Posterior cingulate gyrus (tissue), 11 donors: ENCODE measurements at regions not wholly inside any gene's neighbourhood (a gene's known extent, or its start where the extent isn't known, plus 50 kb on each side); places are given as distances from the start of the nearest gene placed in this dataset.
A peak's percentile ranks its signal among the peaks of the same experiment; 100 is the strongest.

Experiments used
- DNase-seq, 10 donors: peaks; one replicate each; pipeline versions ENCODE4 v3.0.0 to v3.0.0-alpha.2; 2020 to 2021; ENCODE audit warnings: mixed read lengths in 3 of 10
- intact Hi-C: fragments of 100-400 bp; cut with DNase I; formaldehyde crosslinking; loops from one replicate; pipeline ENCODE4 v1.15.1; 2023

DNA sequence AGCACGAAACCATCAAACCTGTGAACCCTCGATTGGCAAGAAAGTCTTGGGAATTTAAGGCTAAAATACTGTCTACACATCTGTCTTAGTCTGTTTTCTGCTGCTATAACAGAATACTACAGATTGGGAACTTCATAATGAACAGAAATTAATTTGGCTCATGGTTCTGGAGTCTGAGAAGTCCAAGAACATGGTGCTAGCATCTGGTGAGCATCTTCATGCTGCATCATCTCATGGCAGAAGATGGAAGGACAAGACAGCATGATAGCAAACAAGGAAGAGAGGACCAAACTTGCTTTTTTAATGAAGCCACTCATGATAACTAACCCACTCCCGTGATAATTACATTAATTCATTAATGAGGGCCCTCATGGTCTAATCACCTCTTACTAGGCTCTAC, 102.0 kb upstream of the CDKN3 start:
- no peak for DNase-seq
- intact Hi-C loops: no loop called here

- DNase-seq: no peak
- intact Hi-C loops: no loop called here
Observed at GRCh38 chr14:54299410-54300363, 97.1 kb upstream of the CDKN3 start.

DNA sequence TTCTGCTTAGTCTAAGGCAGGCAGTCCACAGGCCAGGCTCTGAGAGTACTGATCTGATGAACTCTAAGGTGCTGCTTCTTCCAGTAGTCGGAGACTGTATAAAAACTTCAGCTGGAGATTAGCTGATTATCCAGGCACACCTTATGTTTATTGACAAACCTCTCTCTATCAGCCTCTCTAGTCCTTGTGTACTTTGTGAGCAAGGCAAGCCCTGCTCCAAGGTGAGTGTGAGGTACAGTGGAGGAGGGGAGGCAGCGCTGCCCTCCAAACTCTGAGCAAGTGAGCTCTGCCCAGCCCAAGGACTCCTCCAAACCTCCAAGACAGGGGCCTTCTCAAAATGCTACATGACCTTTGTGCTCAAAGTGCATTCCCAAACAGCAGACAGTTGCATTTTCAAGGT, 95.9 kb upstream of the CDKN3 start:
- intact Hi-C loops: no loop called here
- no peak for DNase-seq

DNA sequence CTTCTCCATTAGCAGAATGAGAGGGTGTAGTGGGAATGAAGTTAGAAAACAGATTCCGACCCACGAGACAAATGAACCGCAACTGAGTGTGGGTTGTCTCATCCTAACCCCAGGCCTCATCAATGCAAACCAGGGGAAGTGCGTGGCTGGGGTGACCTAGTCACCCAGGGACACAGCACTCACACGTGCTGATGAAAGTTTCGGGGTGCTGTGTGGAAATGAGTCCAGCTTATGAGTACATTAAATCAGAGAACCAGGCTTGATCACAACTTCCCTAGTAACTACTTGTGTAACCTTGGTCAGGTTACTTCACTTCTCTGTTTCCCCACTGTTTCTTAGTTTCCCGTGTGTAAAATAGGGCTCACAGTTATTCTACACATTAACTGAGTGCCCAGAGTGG, 95.4 kb upstream of the CDKN3 start:
- DNase-seq: no peak
- intact Hi-C loops: no loop called here

DNA sequence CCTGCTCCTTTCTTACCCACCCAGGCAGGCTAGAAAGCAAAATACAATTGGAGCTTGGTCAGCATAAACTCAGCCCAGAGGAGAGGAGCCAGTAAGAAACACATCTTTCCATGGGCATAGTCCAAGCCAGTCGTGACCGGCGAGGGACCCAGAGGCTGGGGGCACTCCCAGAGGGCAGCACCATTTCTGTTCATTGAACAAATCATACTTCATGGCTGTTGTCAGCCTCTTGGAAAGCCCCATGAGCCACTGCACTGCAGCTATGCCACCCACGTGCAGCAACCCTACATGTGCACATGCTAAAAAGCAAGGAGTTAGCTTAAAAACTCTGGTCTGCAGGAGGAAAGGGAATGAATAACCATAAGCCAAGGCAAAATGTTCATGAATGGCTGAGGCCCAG, 90.0 kb upstream of the CDKN3 start:
- intact Hi-C loops: no loop called here
- no peak for DNase-seq

- intact Hi-C loops: no loop called here
- no peak for DNase-seq
Observed at GRCh38 chr14:54309615-54310014, 87.2 kb upstream of the CDKN3 start.

GRCh38 chr14:54310151-54310850, 86.5 kb upstream of the CDKN3 start:
- intact Hi-C loops: no loop called here
- no peak for DNase-seq

- intact Hi-C loops: no loop called here
- no peak for DNase-seq
Observed at GRCh38 chr14:54310851-54311228, 86.0 kb upstream of the CDKN3 start.

- no peak for DNase-seq
- intact Hi-C loops: no loop called here
Observed at GRCh38 chr14:54312166-54312801, 84.5 kb upstream of the CDKN3 start.

DNA sequence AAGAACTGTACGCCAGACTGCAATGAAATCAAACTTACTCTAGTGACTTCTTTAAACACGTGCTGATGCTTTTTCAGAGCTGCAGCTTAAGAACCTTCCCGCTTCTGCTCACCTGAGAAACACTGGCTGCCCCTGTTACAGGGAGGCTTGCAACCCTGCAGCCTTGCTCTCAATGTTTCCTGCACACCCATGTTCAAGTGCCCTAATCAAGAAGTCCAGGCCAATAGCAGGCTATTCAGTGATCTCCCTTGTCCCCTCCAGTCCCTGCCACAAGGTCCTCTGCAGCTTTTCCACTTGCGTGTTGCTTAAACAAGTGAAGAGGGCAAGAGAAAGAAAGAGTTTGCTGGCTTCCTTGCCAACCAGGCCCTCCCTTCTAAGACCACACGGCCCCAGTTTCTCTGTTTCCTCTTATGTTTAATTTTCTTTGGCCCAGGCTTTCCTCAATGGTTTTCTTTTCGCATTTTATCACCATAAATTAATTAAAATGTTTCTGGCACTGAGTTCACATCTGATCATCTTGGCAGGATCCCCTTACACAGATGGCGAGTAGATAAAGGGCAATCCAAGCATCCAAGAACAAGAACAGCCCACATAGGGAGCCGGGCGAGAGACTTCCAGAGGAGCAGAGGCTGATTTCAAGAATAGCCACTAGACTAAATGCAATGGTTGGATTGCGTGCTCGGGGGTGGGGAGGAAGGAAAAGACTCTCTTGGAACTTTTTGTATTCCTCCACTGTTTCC, 82.3 kb upstream of the CDKN3 start:
- intact Hi-C loops: no loop called here
- DNase-seq: no peak

DNA sequence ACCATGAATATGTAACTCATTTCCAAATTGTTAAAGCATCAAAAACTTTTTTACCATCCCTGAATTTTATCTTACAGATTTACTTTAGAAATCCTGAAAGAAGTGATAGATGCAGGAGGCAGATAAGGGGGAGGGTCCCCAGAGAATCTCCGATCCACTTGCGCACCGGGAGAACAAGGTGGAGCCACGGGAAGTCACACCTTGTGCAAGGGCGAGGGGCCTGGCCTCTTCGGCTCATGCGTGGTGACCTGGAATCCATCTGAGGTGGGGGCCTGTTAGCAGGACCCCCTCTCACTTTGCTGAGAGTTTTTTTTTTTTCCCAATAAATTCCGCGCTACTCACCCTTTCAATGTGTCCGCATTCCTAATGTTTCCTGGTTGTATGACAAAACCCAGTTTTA, 80.2 kb upstream of the CDKN3 start:
- intact Hi-C loops: no loop called here
- DNase-seq: no peak

GRCh38 chr14:54317391-54317790, 79.4 kb upstream of the CDKN3 start:
- intact Hi-C loops: no loop called here
- no peak for DNase-seq

DNA sequence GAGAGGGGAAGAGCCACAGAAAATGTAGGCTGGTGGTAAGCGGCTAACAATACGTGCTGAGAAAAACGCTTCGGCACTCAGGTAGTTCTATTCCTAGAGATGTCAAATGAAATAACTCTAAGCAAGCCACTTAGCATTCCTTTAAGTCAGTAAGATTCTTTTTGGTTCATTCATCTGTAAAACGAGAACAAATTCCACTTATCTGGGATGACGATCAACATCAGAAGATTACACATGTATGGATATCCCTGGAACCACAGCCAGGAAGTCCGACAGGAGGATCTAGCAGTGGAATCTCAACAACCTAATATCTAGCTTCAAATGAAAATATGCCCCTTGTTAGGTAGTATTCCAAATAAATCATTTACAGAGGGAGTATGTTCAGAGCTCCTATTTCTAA, 74.6 kb upstream of the CDKN3 start:
- intact Hi-C loops: no loop called here
- DNase-seq: no peak

DNA sequence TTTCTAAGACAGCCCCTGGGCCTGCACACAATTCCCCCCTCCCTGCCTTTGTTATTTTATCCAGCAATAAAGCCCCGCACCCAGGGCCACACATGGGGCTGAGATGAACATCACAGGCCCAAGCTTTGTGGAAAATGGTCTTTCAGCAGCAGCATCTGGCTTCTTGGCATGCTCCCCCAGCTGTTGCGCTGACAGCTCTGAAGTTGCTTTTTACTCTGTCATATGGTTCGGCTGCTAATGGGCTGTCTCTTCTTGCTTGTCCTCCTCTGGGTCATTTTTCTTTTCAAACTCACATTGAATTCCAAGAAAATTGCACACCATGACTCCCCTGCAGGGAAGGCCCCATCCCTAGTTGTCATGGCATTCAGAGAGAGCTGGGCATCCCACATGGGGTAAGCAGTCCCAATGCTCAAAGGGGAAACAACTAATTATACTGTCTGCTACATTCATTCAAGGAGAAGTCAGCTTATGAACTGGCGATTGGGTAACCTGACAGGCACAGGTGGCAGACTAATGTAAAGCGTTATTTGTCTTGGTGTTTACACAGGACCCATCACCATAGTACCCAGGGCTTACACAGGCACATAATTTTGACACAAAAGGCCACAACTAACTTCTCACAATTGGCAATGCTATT, 74.0 kb upstream of the CDKN3 start:
- no peak for DNase-seq
- intact Hi-C loops: no loop called here

- DNase-seq: no peak
- intact Hi-C loops: loop anchor here (5.0 kb wide), 1 partner anchor 148 kb away; no protein-coding TSS in a partner anchor
Observed at GRCh38 chr14:54325766-54326165, 71.0 kb upstream of the CDKN3 start.

DNA sequence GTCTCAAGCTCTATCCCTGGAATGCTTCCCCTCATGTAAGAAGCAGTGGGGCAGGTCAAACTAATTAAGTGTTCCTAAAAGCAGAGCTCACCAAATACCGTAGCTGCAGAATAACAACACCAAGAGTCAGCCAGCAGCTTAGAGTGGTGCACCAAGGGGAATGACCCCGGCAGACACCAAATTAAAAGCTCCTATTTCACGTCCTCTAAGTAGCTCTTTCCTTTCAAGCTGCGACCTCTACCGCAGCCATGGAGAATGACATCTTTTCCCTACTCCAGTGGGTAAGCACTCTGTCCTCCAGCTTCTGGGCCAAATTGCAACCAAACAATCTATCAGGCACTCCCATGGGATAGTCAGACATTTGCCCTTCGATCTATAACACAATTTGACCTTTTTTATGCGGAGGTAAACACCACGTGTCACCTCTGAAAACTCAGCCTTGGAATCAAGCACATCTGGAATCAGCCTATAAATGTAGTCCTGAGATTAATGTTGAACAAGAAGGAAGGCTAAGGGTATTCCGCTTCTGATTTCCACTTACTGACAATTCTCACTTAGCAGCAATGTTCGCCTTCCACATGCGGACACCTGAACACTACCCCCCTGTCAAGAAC, 67.6 kb upstream of the CDKN3 start:
- peak in 4 of 10 donors; percentile 19 to 36 (median 26) for DNase-seq
- intact Hi-C loops: loop anchor here (1.0 to 5.0 kb wide), 2 partner anchors 152 to 790 kb away; no protein-coding TSS in a partner anchor

DNA sequence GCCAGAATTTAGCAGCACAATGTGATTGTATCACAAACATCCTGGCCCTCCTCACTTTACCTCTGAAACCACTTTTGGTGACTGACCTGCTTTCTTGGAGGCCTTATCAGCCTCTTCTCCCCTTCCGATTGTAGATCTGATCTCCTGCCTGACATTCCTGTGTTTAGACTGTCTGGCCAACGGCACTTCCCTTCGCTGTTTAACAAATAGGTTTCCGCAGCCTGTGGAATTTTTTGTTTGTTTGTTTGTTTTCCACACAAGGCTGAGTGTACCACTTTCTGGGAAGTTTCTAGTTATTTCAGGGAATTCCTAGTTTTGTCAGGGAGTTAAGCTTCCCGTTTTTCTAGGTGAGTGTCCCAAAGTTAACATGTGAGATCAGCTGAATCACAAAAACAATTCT, 65.9 kb upstream of the CDKN3 start:
- DNase-seq: no peak

DNA sequence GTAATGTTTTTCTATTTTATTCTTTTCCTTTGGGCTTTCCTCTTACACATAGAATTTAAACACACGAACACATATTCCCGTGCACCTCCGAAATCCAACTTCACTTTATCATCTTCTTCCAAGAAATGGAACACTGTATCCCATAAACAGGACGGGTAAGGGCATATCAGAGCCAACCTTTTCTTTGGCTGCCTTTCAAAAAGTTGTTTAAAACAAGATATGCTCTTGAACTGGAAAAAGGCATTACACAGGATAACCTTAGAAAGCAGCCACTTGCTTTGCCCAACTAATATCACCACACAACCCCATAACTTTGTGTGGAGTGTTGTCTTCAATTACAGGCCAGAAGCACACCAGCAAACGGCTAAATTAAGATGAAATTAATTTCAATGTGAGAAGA, 65.3 kb upstream of the CDKN3 start:
- no peak for DNase-seq
- intact Hi-C loops: no loop called here

More for the DNA sequence above, 65.9 kb upstream of the CDKN3 start:
- intact Hi-C loops: no loop called here

- intact Hi-C loops: no loop called here
Observed at GRCh38 chr14:54332490-54332889, 64.3 kb upstream of the CDKN3 start.

DNA sequence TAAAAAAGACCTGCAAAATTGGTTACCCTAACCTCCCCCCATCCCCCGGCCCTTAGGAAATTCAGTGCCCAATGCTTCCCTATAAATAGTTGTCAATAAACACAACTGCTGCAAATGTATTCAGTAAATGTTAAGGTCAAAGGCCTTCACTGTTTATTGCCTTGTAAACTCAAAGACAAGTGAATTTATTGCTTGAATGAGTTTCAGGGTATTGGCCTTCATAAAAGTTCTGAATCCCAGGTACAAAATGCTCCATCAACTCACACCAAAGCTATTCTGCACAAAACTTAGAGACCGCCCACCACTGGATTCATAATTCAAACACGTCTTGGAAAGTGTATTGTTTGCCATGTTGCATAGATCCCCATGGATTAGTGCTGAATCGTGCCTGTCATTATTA, 63.3 kb upstream of the CDKN3 start:
- intact Hi-C loops: no loop called here
- no peak for DNase-seq

More at GRCh38 chr14:54332490-54332889, 64.3 kb upstream of the CDKN3 start:
- no peak for DNase-seq
